ENCODE measurements at regions not wholly inside any gene's neighbourhood (a gene's known extent, or its start where the extent isn't known, plus 50 kb on each side); places are given as distances from the start of the nearest gene placed in this dataset.

- H3K4me1 Mint-ChIP-seq, result no peaks in the 10 kb centered on the region
- DNase-seq (ENCODE audit: low spot score), result no peak
- no peak overlapping the region for H3K4me3 Mint-ChIP-seq
- H3K27ac Mint-ChIP-seq, result no peak overlapping the region
- TF ChIP-seq EMX1 (CRISPR knock-in tag; IDR thresholded peaks at IDR 0.05), result no peak
- no peak for TF ChIP-seq JUN (CRISPR knock-in tag; IDR thresholded peaks at IDR 0.05)
- no peak for TF ChIP-seq ETV6 (CRISPR knock-in tag; IDR thresholded peaks at IDR 0.05)
- no peak for TF ChIP-seq ZNF138 (CRISPR knock-in tag; conservative IDR thresholded peaks at IDR 0.05)
- TF ChIP-seq, protein P1, sequence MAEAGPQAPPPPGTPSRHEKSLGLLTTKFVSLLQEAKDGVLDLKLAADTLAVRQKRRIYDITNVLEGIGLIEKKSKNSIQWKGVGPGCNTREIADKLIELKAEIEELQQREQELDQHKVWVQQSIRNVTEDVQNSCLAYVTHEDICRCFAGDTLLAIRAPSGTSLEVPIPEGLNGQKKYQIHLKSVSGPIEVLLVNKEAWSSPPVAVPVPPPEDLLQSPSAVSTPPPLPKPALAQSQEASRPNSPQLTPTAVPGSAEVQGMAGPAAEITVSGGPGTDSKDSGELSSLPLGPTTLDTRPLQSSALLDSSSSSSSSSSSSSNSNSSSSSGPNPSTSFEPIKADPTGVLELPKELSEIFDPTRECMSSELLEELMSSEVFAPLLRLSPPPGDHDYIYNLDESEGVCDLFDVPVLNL (CRISPR knock-in tag; IDR thresholded peaks at IDR 0.05; ENCODE audit: borderline replicate concordance, low read depth), result no peak
- TF ChIP-seq IRF2 (CRISPR knock-in tag; IDR thresholded peaks at IDR 0.05; ENCODE audit: borderline replicate concordance, low read depth), result no peak
- no peak for TF ChIP-seq TCF7 (CRISPR knock-in tag; IDR thresholded peaks at IDR 0.05; ENCODE audit: low read depth)
- no peak for TF ChIP-seq ZBTB43 (CRISPR knock-in tag; IDR thresholded peaks at IDR 0.05)
- no peak for TF ChIP-seq ZNF121 (CRISPR knock-in tag; IDR thresholded peaks at IDR 0.05)
- TF ChIP-seq, protein P2, sequence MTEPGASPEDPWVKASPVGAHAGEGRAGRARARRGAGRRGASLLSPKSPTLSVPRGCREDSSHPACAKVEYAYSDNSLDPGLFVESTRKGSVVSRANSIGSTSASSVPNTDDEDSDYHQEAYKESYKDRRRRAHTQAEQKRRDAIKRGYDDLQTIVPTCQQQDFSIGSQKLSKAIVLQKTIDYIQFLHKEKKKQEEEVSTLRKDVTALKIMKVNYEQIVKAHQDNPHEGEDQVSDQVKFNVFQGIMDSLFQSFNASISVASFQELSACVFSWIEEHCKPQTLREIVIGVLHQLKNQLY (CRISPR knock-in tag; IDR thresholded peaks at IDR 0.05), result no peak
- TF ChIP-seq, protein P3, sequence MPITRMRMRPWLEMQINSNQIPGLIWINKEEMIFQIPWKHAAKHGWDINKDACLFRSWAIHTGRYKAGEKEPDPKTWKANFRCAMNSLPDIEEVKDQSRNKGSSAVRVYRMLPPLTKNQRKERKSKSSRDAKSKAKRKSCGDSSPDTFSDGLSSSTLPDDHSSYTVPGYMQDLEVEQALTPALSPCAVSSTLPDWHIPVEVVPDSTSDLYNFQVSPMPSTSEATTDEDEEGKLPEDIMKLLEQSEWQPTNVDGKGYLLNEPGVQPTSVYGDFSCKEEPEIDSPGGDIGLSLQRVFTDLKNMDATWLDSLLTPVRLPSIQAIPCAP (CRISPR knock-in tag; IDR thresholded peaks at IDR 0.05), result no peak
- TF ChIP-seq MAX (CRISPR knock-in tag; IDR thresholded peaks at IDR 0.05), result no peak
- no peak for TF ChIP-seq OVOL2 (CRISPR knock-in tag; IDR thresholded peaks at IDR 0.05; ENCODE audit: borderline replicate concordance)
- TF ChIP-seq RORB (CRISPR knock-in tag; IDR thresholded peaks at IDR 0.05), result no peak
- no peak for TF ChIP-seq CREM (CRISPR knock-in tag; IDR thresholded peaks at IDR 0.05)
- no peak for TF ChIP-seq ELF4 (CRISPR knock-in tag; IDR thresholded peaks at IDR 0.05; ENCODE audit: low read depth)
- TF ChIP-seq KAT7 (CRISPR knock-in tag; IDR thresholded peaks at IDR 0.05; ENCODE audit: borderline replicate concordance), result no peak
- TF ChIP-seq ZNF396 (CRISPR knock-in tag; IDR thresholded peaks at IDR 0.05; ENCODE audit: borderline replicate concordance), result no peak
- TF ChIP-seq GRHL2 (CRISPR knock-in tag; IDR thresholded peaks at IDR 0.05; ENCODE audit: insufficient replicate concordance, severe bottlenecking), result no peak
- no peak for TF ChIP-seq CTCF (IDR thresholded peaks at IDR 0.05)
- peaks cover 46% of the 10 kb centered on the region for H3K9me3 Mint-ChIP-seq
- peaks cover 25% of the 10 kb centered on the region for H3K36me3 Mint-ChIP-seq
- no peak for ATAC-seq
- ChIA-PET POLR2A (no interaction called here), CTCF (no interaction called here)
- H3K27me3 Mint-ChIP-seq (ENCODE audit: low read depth), result peaks cover 34% of the 10 kb centered on the region
Observed at GRCh38 chr12:41946106-41946505, 198.6 kb downstream of the GXYLT1 start.

GRCh38 chr12:41944216-41944615 lies 200.5 kb downstream of the GXYLT1 start:
- Mint-ChIP-seq H3K27me3 (ENCODE audit: low read depth) (peaks cover 51% of the 10 kb centered on the region), H3K27ac (no peak overlapping the region), H3K9me3 (peaks cover 46% of the 10 kb centered on the region), H3K4me1 (no peaks in the 10 kb centered on the region), H3K36me3 (peaks cover 25% of the 10 kb centered on the region), H3K4me3 (no peak overlapping the region)
- TF ChIP-seq HMGXB4 (CRISPR knock-in tag; IDR thresholded peaks at IDR 0.05) (no peak), MXD4 (CRISPR knock-in tag; IDR thresholded peaks at IDR 0.05; ENCODE audit: borderline replicate concordance) (no peak)
- TF ChIP-seq, protein P4, sequence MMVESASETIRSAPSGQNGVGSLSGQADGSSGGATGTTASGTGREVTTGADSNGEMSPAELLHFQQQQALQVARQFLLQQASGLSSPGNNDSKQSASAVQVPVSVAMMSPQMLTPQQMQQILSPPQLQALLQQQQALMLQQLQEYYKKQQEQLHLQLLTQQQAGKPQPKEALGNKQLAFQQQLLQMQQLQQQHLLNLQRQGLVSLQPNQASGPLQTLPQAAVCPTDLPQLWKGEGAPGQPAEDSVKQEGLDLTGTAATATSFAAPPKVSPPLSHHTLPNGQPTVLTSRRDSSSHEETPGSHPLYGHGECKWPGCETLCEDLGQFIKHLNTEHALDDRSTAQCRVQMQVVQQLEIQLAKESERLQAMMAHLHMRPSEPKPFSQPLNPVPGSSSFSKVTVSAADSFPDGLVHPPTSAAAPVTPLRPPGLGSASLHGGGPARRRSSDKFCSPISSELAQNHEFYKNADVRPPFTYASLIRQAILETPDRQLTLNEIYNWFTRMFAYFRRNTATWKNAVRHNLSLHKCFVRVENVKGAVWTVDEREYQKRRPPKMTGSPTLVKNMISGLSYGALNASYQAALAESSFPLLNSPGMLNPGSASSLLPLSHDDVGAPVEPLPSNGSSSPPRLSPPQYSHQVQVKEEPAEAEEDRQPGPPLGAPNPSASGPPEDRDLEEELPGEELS (CRISPR knock-in tag; IDR thresholded peaks at IDR 0.05), result no peak
- DNase-seq (ENCODE audit: low spot score) (no peak), ATAC-seq (no peak)
- POLR2A ChIA-PET, result no interaction called here
- CTCF ChIA-PET, result no interaction called here

Measured in WTC11 (cell line).